ENCODE measurements at regions not wholly inside any gene's neighbourhood (a gene's known extent, or its start where the extent isn't known, plus 50 kb on each side); places are given as distances from the start of the nearest gene placed in this dataset.

DNA sequence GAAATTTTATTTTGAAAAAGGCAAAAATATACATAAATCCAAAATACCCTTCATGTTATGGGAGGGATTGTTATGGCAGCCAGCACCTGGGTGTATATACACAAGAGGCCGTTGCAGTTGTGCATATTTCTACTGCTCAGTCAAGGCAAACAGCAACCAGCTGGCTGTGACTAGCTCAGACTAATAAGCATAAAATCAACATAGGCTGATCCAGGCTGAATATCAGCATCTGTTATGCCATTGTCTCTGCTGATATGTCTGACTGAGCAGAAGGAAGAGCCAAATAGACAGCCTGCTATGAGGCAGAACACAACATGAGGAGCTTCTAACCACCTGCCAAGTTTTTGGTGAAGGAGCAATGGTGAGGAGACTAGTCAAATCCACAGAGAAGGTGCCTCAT lies 457.5 kb upstream of the ALCAM start:
- no peak overlapping the region for H3K4me2 ChIP-seq (ENCODE audit: low read depth, low read length)
- no peaks in the 10 kb centered on the region for H3K27me3 ChIP-seq (replicated peaks; ENCODE audit: insufficient read depth, low read length)
- H3K36me3 ChIP-seq (replicated peaks; ENCODE audit: insufficient read depth, low read length), result no peaks in the 10 kb centered on the region
- no peak for DNase-seq
- no peaks in the 10 kb centered on the region for H4K20me1 ChIP-seq (ENCODE audit: insufficient read depth, low read length)
- no peak overlapping the region for H2AFZ ChIP-seq (ENCODE audit: low read length)
- H3F3A ChIP-seq (ENCODE audit: insufficient read depth, low read length), result no peaks in the 10 kb centered on the region
- H3K27ac ChIP-seq (ENCODE audit: low read length), result no peak overlapping the region
- no peak overlapping the region for H3K4me3 ChIP-seq (ENCODE audit: low read length)
- TF ChIP-seq CTCF (IDR thresholded peaks at IDR 0.05; ENCODE audit: low read length) (no peak), EZH2phosphoT487 (IDR thresholded peaks at IDR 0.05; ENCODE audit: low read length) (no peak), EZH2 (optimal IDR thresholded peaks at IDR 0.05; ENCODE audit: low read depth, low read length) (no peak)
- peaks cover 7% of the 10 kb centered on the region; the same call in 1 of the 2 replicates for H3K4me1 ChIP-seq (ENCODE audit: low read length)
- no peak overlapping the region for H3K9ac ChIP-seq (ENCODE audit: low read length)
- no peaks in the 10 kb centered on the region for H3K9me3 ChIP-seq (replicated peaks; ENCODE audit: insufficient read depth, low read length)
- no peaks in the 10 kb centered on the region for H3K9me2 ChIP-seq (replicated peaks; ENCODE audit: insufficient read depth, low read length)
- no peaks in the 10 kb centered on the region for H3K79me2 ChIP-seq (ENCODE audit: low read length)

DNA sequence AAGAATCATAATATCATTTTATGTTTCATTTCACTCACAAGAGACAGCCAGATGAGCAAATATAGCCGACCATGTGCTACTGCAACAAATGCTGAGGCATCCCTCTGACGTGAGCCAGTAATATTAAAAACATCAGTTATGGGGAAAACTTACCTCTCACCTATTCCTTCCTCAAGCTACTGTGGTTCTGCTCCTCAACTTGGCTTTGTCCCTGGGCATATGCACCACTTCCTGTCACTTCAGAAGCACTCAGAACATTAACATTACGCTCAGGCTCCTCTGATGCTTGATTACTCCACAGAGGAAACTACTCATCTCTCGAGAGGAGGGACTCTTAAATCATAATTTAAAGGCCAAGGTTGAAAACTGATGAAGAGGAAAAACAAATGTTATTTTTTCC lies 457.0 kb upstream of the ALCAM start:
- TF ChIP-seq EZH2 (optimal IDR thresholded peaks at IDR 0.05; ENCODE audit: low read depth, low read length) (no peak), EZH2phosphoT487 (IDR thresholded peaks at IDR 0.05; ENCODE audit: low read length) (no peak), CTCF (IDR thresholded peaks at IDR 0.05; ENCODE audit: low read length) (no peak)
- DNase-seq, result no peak
- Histone ChIP-seq H3K4me2 (ENCODE audit: low read depth, low read length) (no peak overlapping the region), H4K20me1 (ENCODE audit: insufficient read depth, low read length) (no peaks in the 10 kb centered on the region), H3F3A (ENCODE audit: insufficient read depth, low read length) (no peaks in the 10 kb centered on the region), H2AFZ (ENCODE audit: low read length) (no peak overlapping the region), H3K27ac (ENCODE audit: low read length) (no peak overlapping the region), H3K79me2 (ENCODE audit: low read length) (no peaks in the 10 kb centered on the region), H3K36me3 (replicated peaks; ENCODE audit: insufficient read depth, low read length) (no peaks in the 10 kb centered on the region), H3K9ac (ENCODE audit: low read length) (no peak overlapping the region), H3K27me3 (replicated peaks; ENCODE audit: insufficient read depth, low read length) (no peaks in the 10 kb centered on the region), H3K9me3 (replicated peaks; ENCODE audit: insufficient read depth, low read length) (no peaks in the 10 kb centered on the region), H3K4me3 (ENCODE audit: low read length) (no peak overlapping the region), H3K9me2 (replicated peaks; ENCODE audit: insufficient read depth, low read length) (no peaks in the 10 kb centered on the region), H3K4me1 (ENCODE audit: low read length) (peaks cover 7% of the 10 kb centered on the region; the same call in 1 of the 2 replicates)

GRCh38 chr3:104911376-104911775 lies 455.3 kb upstream of the ALCAM start:
- Histone ChIP-seq H3K9ac (ENCODE audit: low read length) (no peak overlapping the region), H3F3A (ENCODE audit: insufficient read depth, low read length) (no peaks in the 10 kb centered on the region), H4K20me1 (ENCODE audit: insufficient read depth, low read length) (no peaks in the 10 kb centered on the region), H3K4me1 (ENCODE audit: low read length) (peaks cover 7% of the 10 kb centered on the region; the same call in 1 of the 2 replicates), H3K27me3 (replicated peaks; ENCODE audit: insufficient read depth, low read length) (no peaks in the 10 kb centered on the region), H3K4me2 (ENCODE audit: low read depth, low read length) (no peak overlapping the region), H3K27ac (ENCODE audit: low read length) (no peak overlapping the region), H2AFZ (ENCODE audit: low read length) (no peak overlapping the region), H3K79me2 (ENCODE audit: low read length) (no peaks in the 10 kb centered on the region), H3K9me3 (replicated peaks; ENCODE audit: insufficient read depth, low read length) (no peaks in the 10 kb centered on the region), H3K4me3 (ENCODE audit: low read length) (no peak overlapping the region), H3K36me3 (replicated peaks; ENCODE audit: insufficient read depth, low read length) (no peaks in the 10 kb centered on the region), H3K9me2 (replicated peaks; ENCODE audit: insufficient read depth, low read length) (no peaks in the 10 kb centered on the region)
- peak; percentile 14 for DNase-seq
- no peak for TF ChIP-seq CTCF (IDR thresholded peaks at IDR 0.05; ENCODE audit: low read length)
- TF ChIP-seq EZH2phosphoT487 (IDR thresholded peaks at IDR 0.05; ENCODE audit: low read length), result no peak
- no peak for TF ChIP-seq EZH2 (optimal IDR thresholded peaks at IDR 0.05; ENCODE audit: low read depth, low read length)

Measured in MM.1S (cell line).